Umbilical cord (tissue), 1 donor: ENCODE measurements at regions not wholly inside any gene's neighbourhood (a gene's known extent, or its start where the extent isn't known, plus 50 kb on each side); places are given as distances from the start of the nearest gene placed in this dataset.
A peak's percentile ranks its signal among the peaks of the same experiment; 100 is the strongest.

ENCODE experiments used
- DNase-seq: peaks from one replicate; pipeline ENCODE4 v3.0.0-alpha.2; 2015; ENCODE audit warnings: low spot score

- DNase-seq: no peak
Measured at GRCh38 chr16:8278031-8278580, 312.2 kb downstream of the TMEM114 start.

DNA sequence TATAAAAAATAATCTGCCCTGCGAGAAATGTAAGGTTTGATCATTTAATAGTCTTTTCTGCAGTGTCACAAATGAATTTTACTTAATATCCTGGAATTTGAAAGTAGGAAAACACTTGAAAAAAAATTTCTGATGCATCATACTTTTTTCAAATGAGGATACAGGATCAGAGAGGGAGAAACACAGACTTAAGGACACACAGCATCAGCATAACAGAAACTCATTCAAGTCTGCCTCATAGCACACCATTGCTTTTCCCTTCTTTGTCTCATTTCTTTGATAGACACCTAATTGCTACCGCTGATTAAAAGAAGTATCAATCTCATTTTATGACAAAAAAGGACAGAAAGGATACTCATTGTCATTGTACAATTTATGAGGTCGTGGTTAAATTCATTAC lies 319.0 kb downstream of the TMEM114 start:
- no peak for DNase-seq

- no peak for DNase-seq
Measured at GRCh38 chr16:8262299-8262698, 328.0 kb downstream of the TMEM114 start.

DNA sequence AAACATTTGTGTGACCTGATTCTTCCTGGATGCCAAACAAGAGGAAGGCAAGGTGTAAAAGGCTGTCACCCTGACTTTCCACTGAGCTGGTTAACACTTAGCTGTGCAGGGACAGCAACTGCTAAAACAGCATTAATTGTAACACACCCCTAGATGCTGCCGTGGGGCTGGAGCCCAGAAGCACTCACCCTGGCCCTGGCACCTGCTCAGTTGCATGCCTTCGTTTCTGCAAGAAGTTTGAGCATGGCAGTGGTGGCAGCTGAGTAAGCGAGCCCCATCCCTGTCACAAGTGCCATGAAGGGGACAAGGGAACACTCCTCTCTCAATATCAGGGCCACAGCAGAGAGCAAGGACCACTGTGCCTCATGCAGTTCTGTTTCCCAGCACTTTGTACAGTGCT lies 330.2 kb downstream of the TMEM114 start:
- DNase-seq: no peak

- DNase-seq: no peak
Measured at GRCh38 chr16:8258523-8258922, 331.8 kb downstream of the TMEM114 start.

DNA sequence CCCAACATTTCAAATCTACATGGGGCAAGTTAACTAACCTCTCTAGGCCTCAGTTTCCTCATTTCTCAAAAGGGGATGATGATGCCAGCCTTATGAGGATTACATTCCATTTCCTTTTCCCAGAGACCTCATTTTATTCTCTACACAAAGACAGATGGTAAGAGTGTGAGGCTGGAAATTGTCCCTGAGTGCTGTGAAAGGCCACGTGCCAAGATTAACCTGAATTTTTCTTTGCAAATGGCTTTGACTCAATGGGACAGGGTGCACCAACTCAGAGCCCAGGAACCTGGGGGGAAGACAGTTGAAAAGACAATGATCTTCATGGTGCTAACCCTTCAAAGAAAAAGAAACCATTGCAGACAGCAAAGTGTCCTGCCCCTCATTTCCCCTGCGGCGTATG lies 332.8 kb downstream of the TMEM114 start:
- no peak for DNase-seq

DNA sequence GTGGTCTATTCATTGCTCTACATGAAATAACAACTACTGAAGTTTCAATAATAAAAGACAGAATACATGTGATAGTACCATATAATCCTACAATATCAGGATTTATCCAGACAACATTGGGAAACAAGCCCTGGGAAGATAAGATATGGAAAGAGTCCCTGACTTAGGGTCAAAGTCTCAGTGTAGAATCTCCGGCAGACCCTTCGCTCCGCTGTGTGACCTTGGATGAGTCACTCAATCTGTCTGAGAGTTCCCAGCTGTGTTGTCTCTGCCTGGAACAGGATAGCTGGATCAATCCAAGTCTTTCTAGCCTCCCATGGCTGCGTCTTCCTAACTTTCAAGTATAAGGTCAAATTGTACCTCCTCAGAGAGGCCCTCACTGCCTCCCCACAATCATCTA lies 335.9 kb downstream of the TMEM114 start:
- no peak for DNase-seq

- no peak for DNase-seq
Measured at GRCh38 chr16:8253718-8254117, 336.6 kb downstream of the TMEM114 start.

DNA sequence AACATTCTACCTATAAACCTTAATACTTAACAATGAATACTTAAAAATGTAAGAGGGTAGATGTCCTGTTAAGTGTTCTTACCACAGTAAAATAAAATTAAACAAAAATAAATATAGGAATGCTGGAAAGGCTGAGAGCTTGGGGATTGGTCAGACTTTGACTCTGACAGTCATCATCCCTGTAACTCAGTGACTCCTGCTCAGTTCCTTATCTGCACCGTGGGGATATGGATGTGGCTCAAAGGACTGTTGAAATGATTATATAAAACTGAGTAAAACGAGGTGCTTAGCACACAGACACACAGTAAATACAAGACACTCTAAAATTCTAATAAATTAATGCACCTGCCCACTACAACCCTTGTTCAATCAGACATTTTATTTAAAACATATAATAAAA lies 338.6 kb downstream of the TMEM114 start:
- no peak for DNase-seq

- DNase-seq: no peak
Measured at GRCh38 chr16:8251298-8251697, 339.0 kb downstream of the TMEM114 start.

- DNase-seq: no peak
Measured at GRCh38 chr16:8247993-8248392, 342.3 kb downstream of the TMEM114 start.

- peak; percentile 89 for DNase-seq
Measured at GRCh38 chr16:8243981-8244380, 346.3 kb downstream of the TMEM114 start.

GRCh38 chr16:8241408-8241807 lies 348.9 kb downstream of the TMEM114 start:
- DNase-seq: no peak

DNA sequence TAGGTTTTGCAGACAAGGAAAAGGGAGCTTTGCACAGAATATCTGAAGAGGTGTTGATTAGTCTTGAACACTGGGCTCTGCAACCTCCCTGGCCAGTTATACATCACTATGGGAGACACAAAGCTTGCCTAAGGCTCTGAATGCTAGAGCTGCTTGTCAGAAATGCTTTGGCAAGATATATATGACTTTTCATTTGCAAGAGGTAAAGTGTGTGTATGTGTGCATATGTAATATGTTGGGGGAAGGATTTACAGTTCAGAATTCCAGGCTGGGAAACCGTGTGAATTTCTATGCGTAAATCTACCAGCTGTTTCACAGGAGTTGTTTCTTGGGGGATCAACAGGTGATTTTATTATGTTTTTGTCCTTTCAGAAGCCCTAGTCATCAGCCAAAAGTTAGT lies 350.9 kb downstream of the TMEM114 start:
- no peak for DNase-seq

- no peak for DNase-seq
Measured at GRCh38 chr16:8237452-8237851, 352.9 kb downstream of the TMEM114 start.

GRCh38 chr16:8236816-8237215 lies 353.5 kb downstream of the TMEM114 start:
- no peak for DNase-seq

DNA sequence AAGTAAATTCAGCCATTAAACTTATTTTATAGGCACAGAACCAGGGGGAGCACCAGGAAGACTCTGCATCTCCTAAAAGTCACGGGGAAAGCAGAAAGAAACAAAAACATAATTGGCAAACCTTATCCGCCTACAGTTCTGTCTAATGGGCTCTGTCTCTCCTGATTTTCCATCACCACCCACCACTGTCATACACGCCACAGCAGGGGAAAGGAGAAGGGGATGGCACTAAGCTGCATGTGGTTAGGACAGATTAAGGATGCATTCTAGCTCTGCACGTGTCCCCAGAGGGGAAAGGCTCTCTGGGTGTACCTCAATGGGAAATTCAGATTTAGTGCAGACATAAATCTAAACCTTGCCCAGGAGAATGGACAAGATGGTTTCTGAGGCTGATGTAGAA lies 359.8 kb downstream of the TMEM114 start:
- no peak for DNase-seq

- DNase-seq: no peak
Measured at GRCh38 chr16:8229011-8229520, 361.2 kb downstream of the TMEM114 start.

GRCh38 chr16:8217201-8217600 lies 373.1 kb downstream of the TMEM114 start:
- DNase-seq: no peak

DNA sequence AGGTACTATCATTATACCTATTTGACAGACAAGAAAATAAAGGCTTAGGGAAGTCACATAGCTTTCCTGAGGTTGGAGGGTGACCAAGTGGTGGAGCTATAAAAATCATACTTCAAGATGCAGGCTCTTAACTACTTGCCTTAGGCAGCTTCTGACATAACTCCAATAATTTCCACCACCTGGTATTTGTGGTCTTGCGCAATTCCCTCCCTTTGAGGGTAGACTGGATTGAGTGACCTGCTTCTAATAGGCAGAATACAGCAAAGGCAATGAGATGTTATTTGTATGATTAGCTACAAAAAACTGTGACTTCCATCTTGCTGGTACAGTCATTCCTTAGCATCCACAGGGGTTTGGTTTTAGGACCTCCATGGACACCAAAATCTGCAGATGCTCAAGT lies 385.5 kb downstream of the TMEM114 start:
- no peak for DNase-seq

DNA sequence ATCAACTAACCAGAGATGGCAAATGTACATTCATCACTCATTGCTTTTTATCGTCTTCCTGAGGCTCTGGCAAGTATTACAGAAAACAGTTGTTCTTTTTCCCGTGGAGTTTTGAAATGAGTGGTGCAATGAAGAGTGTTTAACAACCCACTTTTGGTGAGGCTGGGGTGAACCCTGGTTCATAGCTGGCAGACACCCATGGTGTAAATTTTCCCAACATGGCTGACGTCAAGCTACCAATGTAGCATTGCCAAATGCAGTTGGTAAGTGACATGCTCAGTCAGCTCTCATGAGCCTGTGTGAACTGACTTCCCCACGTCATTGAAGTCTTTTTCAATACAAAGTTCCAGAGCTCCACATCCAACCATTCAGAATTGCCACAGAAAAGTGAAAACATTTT lies 386.2 kb downstream of the TMEM114 start:
- no peak for DNase-seq

- DNase-seq: no peak
Measured at GRCh38 chr16:8203101-8203500, 387.2 kb downstream of the TMEM114 start.

GRCh38 chr16:8200839-8201238 lies 389.5 kb downstream of the TMEM114 start:
- DNase-seq: no peak

GRCh38 chr16:8199390-8199789 lies 390.9 kb downstream of the TMEM114 start:
- DNase-seq: no peak
